ENCODE measurements at regions not wholly inside any gene's neighbourhood (a gene's known extent, or its start where the extent isn't known, plus 50 kb on each side); places are given as distances from the start of the nearest gene placed in this dataset.

- TF ChIP-seq CTCF (IDR thresholded peaks at IDR 0.05) = no peak
Observed at GRCh38 chr6:43878823-43879495, 108.9 kb downstream of the VEGFA start.

GRCh38 chr6:43878127-43878634 is 108.2 kb downstream of the VEGFA start:
- H3K9me3 ChIP-seq = no peaks in the 10 kb centered on the region
- no peak for ATAC-seq (ENCODE audit: insufficient number of reproducible peaks, low FRiP score, low read depth)

More at GRCh38 chr6:43878823-43879495, 108.9 kb downstream of the VEGFA start:
- no peak for DNase-seq (ENCODE audit: low spot score)
- Histone ChIP-seq H3K27me3 (replicated peaks; ENCODE audit: insufficient read depth) (no peaks in the 10 kb centered on the region), H3K9me3 (no peaks in the 10 kb centered on the region), H3K4me1 (ENCODE audit: control insufficient read depth in 1 of 2, low read depth in 2 of 2) (peaks cover 0 to 14% of the 10 kb centered on the region in 2 donors), H3K27ac (no peak overlapping the region), H3K4me3 (no peak overlapping the region), H3K36me3 (no peaks in the 10 kb centered on the region)
- no peak for ATAC-seq (ENCODE audit: insufficient number of reproducible peaks, low FRiP score, low read depth)

DNA sequence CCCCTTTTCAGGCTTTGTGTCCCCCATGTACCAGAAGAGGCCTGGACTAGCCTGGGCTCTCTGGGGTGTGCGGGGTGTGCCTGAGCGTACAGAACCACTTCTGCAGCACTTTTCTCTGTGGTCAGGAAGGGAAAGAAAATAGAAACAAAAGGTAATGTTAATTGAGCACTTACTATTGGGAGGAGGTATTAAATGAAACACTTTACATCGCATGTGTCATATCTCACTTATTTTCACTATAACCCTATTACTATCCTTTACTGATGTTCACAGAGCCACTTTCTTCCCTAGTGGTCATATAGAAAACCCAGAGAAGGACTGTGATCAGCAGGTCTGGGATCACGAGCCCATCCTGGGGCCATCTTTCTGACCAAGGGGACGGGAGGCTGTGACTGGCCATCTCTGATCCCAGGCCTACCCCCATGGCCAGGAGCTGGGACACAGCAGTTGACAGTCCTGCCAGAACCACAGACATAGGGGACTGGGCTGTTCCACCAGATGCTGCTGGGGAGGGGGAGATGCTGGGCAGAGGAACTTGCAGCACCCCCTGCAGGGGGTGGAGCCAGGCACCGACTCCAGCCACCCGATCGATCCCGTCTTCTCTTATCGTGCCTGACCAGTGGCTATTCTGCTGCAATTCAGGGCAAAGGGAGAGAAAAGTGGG is 107.6 kb downstream of the VEGFA start:
- Histone ChIP-seq H3K27ac (no peak overlapping the region), H3K4me1 (ENCODE audit: control insufficient read depth in 1 of 2, low read depth in 2 of 2) (peaks cover 0 to 14% of the 10 kb centered on the region in 2 donors), H3K4me3 (no peak overlapping the region), H3K36me3 (no peaks in the 10 kb centered on the region), H3K27me3 (replicated peaks; ENCODE audit: insufficient read depth) (no peaks in the 10 kb centered on the region), H3K9me3 (no peaks in the 10 kb centered on the region)
- ATAC-seq (ENCODE audit: insufficient number of reproducible peaks, low FRiP score, low read depth) = no peak
- TF ChIP-seq CTCF (IDR thresholded peaks at IDR 0.05) = no peak
- DNase-seq (ENCODE audit: low spot score) = no peak

More at GRCh38 chr6:43878127-43878634, 108.2 kb downstream of the VEGFA start:
- H3K4me1 ChIP-seq (ENCODE audit: control insufficient read depth in 1 of 2, low read depth in 2 of 2) = peaks cover 0 to 14% of the 10 kb centered on the region in 2 donors
- no peaks in the 10 kb centered on the region for H3K27me3 ChIP-seq (replicated peaks; ENCODE audit: insufficient read depth)
- no peak overlapping the region for H3K4me3 ChIP-seq
- no peaks in the 10 kb centered on the region for H3K36me3 ChIP-seq
- no peak for TF ChIP-seq CTCF (IDR thresholded peaks at IDR 0.05)
- DNase-seq (ENCODE audit: low spot score) = no peak
- no peak overlapping the region for H3K27ac ChIP-seq

- no peaks in the 10 kb centered on the region for H3K27me3 ChIP-seq (replicated peaks; ENCODE audit: insufficient read depth)
- no peak overlapping the region for H3K4me3 ChIP-seq
- H3K9me3 ChIP-seq = no peaks in the 10 kb centered on the region
- no peak for TF ChIP-seq CTCF (IDR thresholded peaks at IDR 0.05)
- peaks cover 0 to 14% of the 10 kb centered on the region in 2 donors for H3K4me1 ChIP-seq (ENCODE audit: control insufficient read depth in 1 of 2, low read depth in 2 of 2)
- DNase-seq (ENCODE audit: low spot score) (no peak), ATAC-seq (ENCODE audit: insufficient number of reproducible peaks, low FRiP score, low read depth) (no peak)
- no peak overlapping the region for H3K27ac ChIP-seq
- H3K36me3 ChIP-seq = no peaks in the 10 kb centered on the region
Observed at GRCh38 chr6:43877036-43877435, 107.0 kb downstream of the VEGFA start.

DNA sequence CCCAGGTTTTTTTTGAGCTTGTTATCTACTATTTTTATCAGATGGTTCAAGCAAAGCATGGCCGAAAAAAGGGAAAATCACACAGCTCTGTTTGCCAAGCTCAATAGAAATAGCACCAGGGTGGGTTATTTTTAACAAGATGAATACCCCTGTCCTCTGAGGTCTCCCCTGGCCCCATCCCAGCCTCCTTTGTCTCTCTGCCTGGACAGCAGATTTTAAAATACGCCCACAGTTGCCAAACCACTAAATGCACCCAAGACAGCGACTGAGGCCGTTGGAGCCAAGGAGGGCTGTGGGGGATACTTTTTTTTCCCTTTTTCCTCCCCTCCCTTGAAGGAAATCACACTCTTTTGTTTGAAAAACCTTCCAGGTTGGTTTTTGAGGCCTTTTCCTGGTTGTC is 106.6 kb downstream of the VEGFA start:
- no peaks in the 10 kb centered on the region for H3K36me3 ChIP-seq
- DNase-seq (ENCODE audit: low spot score) (no peak), ATAC-seq (ENCODE audit: insufficient number of reproducible peaks, low FRiP score, low read depth) (no peak)
- H3K4me1 ChIP-seq (ENCODE audit: control insufficient read depth in 1 of 2, low read depth in 2 of 2) = peaks cover 0 to 14% of the 10 kb centered on the region in 2 donors
- no peaks in the 10 kb centered on the region for H3K27me3 ChIP-seq (replicated peaks; ENCODE audit: insufficient read depth)
- H3K9me3 ChIP-seq = no peaks in the 10 kb centered on the region
- no peak overlapping the region for H3K4me3 ChIP-seq
- no peak for TF ChIP-seq CTCF (IDR thresholded peaks at IDR 0.05)
- H3K27ac ChIP-seq = no peak overlapping the region
